GM18858 (cell line): ENCODE measurements at regions not wholly inside any gene's neighbourhood (a gene's known extent, or its start where the extent isn't known, plus 50 kb on each side); places are given as distances from the start of the nearest gene placed in this dataset.
A peak's percentile ranks its signal among the peaks of the same experiment; 100 is the strongest.
"Not testable (repeated sequence)": the region's sequence is repeated elsewhere in the genome, so short reads cannot be mapped to it uniquely, and the experiment has no call there.

ENCODE experiments used
- ATAC-seq: cut with Tn5 transposase; IDR thresholded peaks from one replicate; pipeline ENCODE4 v1.9.1; 2021; ENCODE audit not compliant: unreplicated experiment

- ATAC-seq, result no peak
Measured at GRCh38 chr7:153584132-153584531, 468.1 kb upstream of the DPP6 start.

GRCh38 chr7:153588586-153588985, 463.6 kb upstream of the DPP6 start:
- no peak for ATAC-seq

- ATAC-seq, result no peak
Measured at GRCh38 chr7:153590136-153590535, 462.1 kb upstream of the DPP6 start.

- ATAC-seq, result no peak
Measured at GRCh38 chr7:153590571-153590970, 461.6 kb upstream of the DPP6 start.

GRCh38 chr7:153607354-153607753, 444.8 kb upstream of the DPP6 start:
- ATAC-seq, result no peak

- no peak for ATAC-seq
Measured at GRCh38 chr7:153616711-153617325, 435.4 kb upstream of the DPP6 start.

- no peak for ATAC-seq
Measured at GRCh38 chr7:153627323-153627722, 424.9 kb upstream of the DPP6 start.

- ATAC-seq, result no peak
Measured at GRCh38 chr7:153628406-153628805, 423.8 kb upstream of the DPP6 start.

GRCh38 chr7:153628825-153629224, 423.4 kb upstream of the DPP6 start:
- ATAC-seq, result no peak

- no peak for ATAC-seq
Measured at GRCh38 chr7:153638821-153639435, 413.3 kb upstream of the DPP6 start.

GRCh38 chr7:153640586-153640985, 411.6 kb upstream of the DPP6 start:
- ATAC-seq, result peak; percentile 79

- no peak for ATAC-seq
Measured at GRCh38 chr7:153641199-153641598, 411.0 kb upstream of the DPP6 start.

- no peak for ATAC-seq
Measured at GRCh38 chr7:153642989-153643388, 409.2 kb upstream of the DPP6 start.

GRCh38 chr7:153657182-153657800, 394.9 kb upstream of the DPP6 start:
- no peak for ATAC-seq

GRCh38 chr7:153675131-153675530, 377.1 kb upstream of the DPP6 start:
- ATAC-seq, result no peak

- ATAC-seq, result no peak
Measured at GRCh38 chr7:153682628-153683027, 369.6 kb upstream of the DPP6 start.

- no peak for ATAC-seq
Measured at GRCh38 chr7:153696242-153696641, 356.0 kb upstream of the DPP6 start.

- no peak for ATAC-seq
Measured at GRCh38 chr7:153698046-153698445, 354.2 kb upstream of the DPP6 start.

- no peak for ATAC-seq
Measured at GRCh38 chr7:153701678-153702077, 350.5 kb upstream of the DPP6 start.

GRCh38 chr7:153723892-153724291, 328.3 kb upstream of the DPP6 start:
- ATAC-seq, result not testable (repeated sequence)

GRCh38 chr7:153731504-153731903, 320.7 kb upstream of the DPP6 start:
- ATAC-seq, result not testable (repeated sequence)

GRCh38 chr7:153743434-153743833, 308.8 kb upstream of the DPP6 start:
- not testable (repeated sequence) for ATAC-seq
